Fibroblast of lung (primary cell): ENCODE measurements at regions not wholly inside any gene's neighbourhood (a gene's known extent, or its start where the extent isn't known, plus 50 kb on each side); places are given as distances from the start of the nearest gene placed in this dataset.

Experiments used
- DNase-seq, 2 donors: peaks; one replicate each; pipeline versions ENCODE4 v3.0.0 to v3.0.0-alpha.2; 2010; ENCODE audit warnings: low read depth in 2 of 2
- H2AFZ ChIP-seq: 2 replicates; pipeline ENCODE4 v1.5.1; 2012; ENCODE audit warnings: low read length, control low read depth, inconsistent platforms
- H3K27ac ChIP-seq: 2 replicates; pipeline ENCODE4 v1.5.1; 2011; ENCODE audit warnings: low read length, control low read depth; ENCODE audit not compliant: insufficient read depth
- H3K27me3 ChIP-seq: 2 replicates; pipeline ENCODE4 v1.5.1; 2011; ENCODE audit warnings: mild to moderate bottlenecking, low read length; ENCODE audit not compliant: control insufficient read depth, insufficient read depth
- H3K36me3 ChIP-seq: 2 replicates; pipeline ENCODE4 v1.5.1; 2011; ENCODE audit warnings: low read length; ENCODE audit not compliant: control insufficient read depth, insufficient read depth
- H3K4me1 ChIP-seq: 2 replicates; pipeline ENCODE4 v1.5.1; 2011; ENCODE audit warnings: low read length; ENCODE audit not compliant: control insufficient read depth, insufficient read depth; ENCODE audit errors: extremely low read depth
- H3K4me2 ChIP-seq: 2 replicates; pipeline ENCODE4 v1.5.1; 2011; ENCODE audit warnings: low read length, control low read depth; ENCODE audit not compliant: insufficient read depth; ENCODE audit errors: extremely low read depth
- H3K4me3 ChIP-seq, 4 experiments: fragments of 200-600 bp in 1 of 4; sonication (generic) in 1 of 4; replicated peaks in 1 of 4; 2 replicates each; pipeline ENCODE4 v1.5.1; 2011 to 2016; ENCODE audit warnings: low read length in 4 of 4, low read depth in 3 of 4, mild to moderate bottlenecking in 3 of 4, control low read depth in 2 of 4, inconsistent platforms in 1 of 4, mixed read lengths in 1 of 4; ENCODE audit not compliant: insufficient read depth in 1 of 4; ENCODE audit errors: control extremely low read depth in 1 of 4
- H3K79me2 ChIP-seq: 2 replicates; pipeline ENCODE4 v1.5.1; 2012; ENCODE audit warnings: mild to moderate bottlenecking, low read length, inconsistent platforms; ENCODE audit not compliant: control insufficient read depth, insufficient read depth
- H3K9ac ChIP-seq: 2 replicates; pipeline ENCODE4 v1.5.1; 2011; ENCODE audit warnings: mild to moderate bottlenecking, low read length, control low read depth; ENCODE audit not compliant: insufficient read depth
- H3K9me3 ChIP-seq: 2 replicates; pipeline ENCODE4 v1.5.1; 2012; ENCODE audit warnings: low read depth, low read length; ENCODE audit not compliant: control insufficient read depth, insufficient read depth
- H4K20me1 ChIP-seq: 2 replicates; pipeline ENCODE4 v1.5.1; 2011; ENCODE audit warnings: low read length; ENCODE audit not compliant: control insufficient read depth, insufficient read depth; ENCODE audit errors: extremely low read depth
- EZH2 ChIP-seq: IDR thresholded peaks from 2 replicates; pipeline ENCODE4 v1.5.1; 2012; ENCODE audit warnings: low read length, control low read depth, mild to moderate bottlenecking; ENCODE audit errors: missing control alignments
- TF ChIP-seq, protein P1 (sequence below), 2 donors: IDR thresholded peaks in 1 of 2; conservative IDR thresholded peaks in 1 of 2; 1 replicate in 1 of 2; 2 replicates in 1 of 2; pipeline ENCODE4 v1.5.1; 2011 to 2012; ENCODE audit warnings: low read length in 2 of 2, control low read depth in 1 of 2, inconsistent platforms in 1 of 2, low read depth in 1 of 2, mild to moderate bottlenecking in 1 of 2

- H3K9ac ChIP-seq, result no peak overlapping the region
Observed at GRCh38 chr4:57658188-57658587, 548.0 kb upstream of the IGFBP7 start.

GRCh38 chr4:57655342-57655741 is 545.2 kb upstream of the IGFBP7 start:
- H3K27ac ChIP-seq, result no peak overlapping the region
- H3K9me3 ChIP-seq, result no peaks in the 10 kb centered on the region
- TF ChIP-seq, protein P1, sequence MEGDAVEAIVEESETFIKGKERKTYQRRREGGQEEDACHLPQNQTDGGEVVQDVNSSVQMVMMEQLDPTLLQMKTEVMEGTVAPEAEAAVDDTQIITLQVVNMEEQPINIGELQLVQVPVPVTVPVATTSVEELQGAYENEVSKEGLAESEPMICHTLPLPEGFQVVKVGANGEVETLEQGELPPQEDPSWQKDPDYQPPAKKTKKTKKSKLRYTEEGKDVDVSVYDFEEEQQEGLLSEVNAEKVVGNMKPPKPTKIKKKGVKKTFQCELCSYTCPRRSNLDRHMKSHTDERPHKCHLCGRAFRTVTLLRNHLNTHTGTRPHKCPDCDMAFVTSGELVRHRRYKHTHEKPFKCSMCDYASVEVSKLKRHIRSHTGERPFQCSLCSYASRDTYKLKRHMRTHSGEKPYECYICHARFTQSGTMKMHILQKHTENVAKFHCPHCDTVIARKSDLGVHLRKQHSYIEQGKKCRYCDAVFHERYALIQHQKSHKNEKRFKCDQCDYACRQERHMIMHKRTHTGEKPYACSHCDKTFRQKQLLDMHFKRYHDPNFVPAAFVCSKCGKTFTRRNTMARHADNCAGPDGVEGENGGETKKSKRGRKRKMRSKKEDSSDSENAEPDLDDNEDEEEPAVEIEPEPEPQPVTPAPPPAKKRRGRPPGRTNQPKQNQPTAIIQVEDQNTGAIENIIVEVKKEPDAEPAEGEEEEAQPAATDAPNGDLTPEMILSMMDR (conservative IDR thresholded peaks at IDR 0.05 in 1 of 2, IDR thresholded peaks at IDR 0.05 in 1 of 2; ENCODE audit: low read depth in 1 of 2, low read length in 2 of 2), result no peak
- TF ChIP-seq EZH2, result no peak

More at GRCh38 chr4:57658188-57658587, 548.0 kb upstream of the IGFBP7 start:
- H3K4me3 ChIP-seq, result no peak overlapping the region
- H3K4me1 ChIP-seq, result no peaks in the 10 kb centered on the region
- H3K79me2 ChIP-seq, result no peaks in the 10 kb centered on the region
- H2AFZ ChIP-seq, result no peak overlapping the region
- no peaks in the 10 kb centered on the region for H3K36me3 ChIP-seq
- H3K27ac ChIP-seq, result no peak overlapping the region
- no peak for DNase-seq
- no peak overlapping the region for H3K4me2 ChIP-seq
- TF ChIP-seq, protein P1 (conservative IDR thresholded peaks at IDR 0.05 in 1 of 2, IDR thresholded peaks at IDR 0.05 in 1 of 2; ENCODE audit: low read depth in 1 of 2, low read length in 2 of 2), result no peak
- TF ChIP-seq EZH2, result no peak
- H3K9me3 ChIP-seq, result no peaks in the 10 kb centered on the region
- H3K27me3 ChIP-seq, result no peaks in the 10 kb centered on the region
- no peaks in the 10 kb centered on the region for H4K20me1 ChIP-seq

GRCh38 chr4:57652779-57653178 is 542.6 kb upstream of the IGFBP7 start:
- H3K4me1 ChIP-seq, result no peaks in the 10 kb centered on the region
- H3K9me3 ChIP-seq, result no peaks in the 10 kb centered on the region
- no peak overlapping the region for H3K27ac ChIP-seq
- H2AFZ ChIP-seq, result no peak overlapping the region
- no peak overlapping the region for H3K9ac ChIP-seq
- H3K4me3 ChIP-seq, result no peak overlapping the region
- H3K36me3 ChIP-seq, result no peaks in the 10 kb centered on the region
- H3K79me2 ChIP-seq, result no peaks in the 10 kb centered on the region
- DNase-seq, result no peak
- TF ChIP-seq, protein P1 (conservative IDR thresholded peaks at IDR 0.05 in 1 of 2, IDR thresholded peaks at IDR 0.05 in 1 of 2; ENCODE audit: low read depth in 1 of 2, low read length in 2 of 2), result no peak
- no peak for TF ChIP-seq EZH2
- H3K27me3 ChIP-seq, result no peaks in the 10 kb centered on the region
- H4K20me1 ChIP-seq, result no peaks in the 10 kb centered on the region
- H3K4me2 ChIP-seq, result no peak overlapping the region

More at GRCh38 chr4:57655342-57655741, 545.2 kb upstream of the IGFBP7 start:
- Histone ChIP-seq H3K9ac (no peak overlapping the region), H3K4me1 (no peaks in the 10 kb centered on the region), H3K4me3 (no peak overlapping the region), H3K79me2 (no peaks in the 10 kb centered on the region), H3K4me2 (no peak overlapping the region), H3K27me3 (no peaks in the 10 kb centered on the region), H2AFZ (no peak overlapping the region), H4K20me1 (no peaks in the 10 kb centered on the region), H3K36me3 (no peaks in the 10 kb centered on the region)
- DNase-seq, result no peak
